ENCODE measurements at regions not wholly inside any gene's neighbourhood (a gene's known extent, or its start where the extent isn't known, plus 50 kb on each side); places are given as distances from the start of the nearest gene placed in this dataset.
"Not testable (repeated sequence)": the region's sequence is repeated elsewhere in the genome, so short reads cannot be mapped to it uniquely, and the experiment has no call there.

GRCh38 chr21:6043430-6044275 is 4477.7 kb upstream of the TPTE start:
- not testable (repeated sequence) for DNase-seq (ENCODE audit: low spot score); H3K4me3 ChIP-seq; H3K9me3 ChIP-seq

DNA sequence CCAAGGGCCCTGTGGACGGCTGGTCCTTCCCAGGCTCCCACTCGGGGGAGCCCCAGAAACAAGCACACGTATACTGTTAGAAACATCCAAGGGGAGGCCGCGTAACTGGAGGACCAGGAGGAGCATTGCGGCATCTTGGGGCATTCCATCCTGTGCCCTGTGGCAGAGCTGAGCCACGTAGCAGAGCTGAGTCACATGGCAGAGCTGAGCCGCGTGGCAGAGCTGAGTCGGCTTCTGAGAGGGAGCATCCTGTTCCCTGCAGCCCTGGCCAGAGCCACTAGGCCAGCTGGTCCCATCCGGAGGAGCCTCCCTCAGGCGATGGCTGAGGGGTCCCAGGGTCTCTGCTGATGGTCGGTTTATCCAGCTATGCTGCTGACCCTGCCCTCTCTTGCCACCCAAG is 4476.7 kb upstream of the TPTE start:
- not testable (repeated sequence) for H3K9me3 ChIP-seq; H3K36me3 ChIP-seq; H3K27me3 ChIP-seq; H3K27ac ChIP-seq; DNase-seq (ENCODE audit: low spot score); H3K4me1 ChIP-seq; H3K4me3 ChIP-seq

More at GRCh38 chr21:6043430-6044275, 4477.7 kb upstream of the TPTE start:
- not testable (repeated sequence) for H3K27me3 ChIP-seq, H3K27ac ChIP-seq, H3K4me1 ChIP-seq, H3K36me3 ChIP-seq

DNA sequence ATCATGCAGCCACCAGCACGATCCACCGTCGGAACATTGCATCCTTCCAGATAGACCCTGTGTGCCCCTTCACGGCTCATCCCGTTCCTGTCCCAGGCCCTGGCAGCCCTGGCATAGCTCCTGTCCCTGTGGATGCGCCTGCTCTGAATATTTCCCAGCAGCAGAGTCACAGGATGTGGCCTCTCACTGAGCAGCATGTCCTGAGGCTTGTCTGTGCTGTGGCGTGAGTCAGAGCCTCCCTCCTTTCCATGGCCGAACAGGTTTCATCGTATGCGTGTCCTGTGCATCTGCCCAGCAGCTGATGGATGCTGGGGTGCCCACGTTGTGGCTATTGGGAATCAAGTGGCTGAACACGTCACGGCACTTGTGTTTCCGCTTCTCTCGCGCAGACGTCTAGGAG is 4471.5 kb upstream of the TPTE start:
- H3K27ac ChIP-seq; H3K4me3 ChIP-seq; H3K36me3 ChIP-seq; H3K4me1 ChIP-seq; H3K9me3 ChIP-seq; DNase-seq (ENCODE audit: low spot score); H3K27me3 ChIP-seq: not testable (repeated sequence)

DNA sequence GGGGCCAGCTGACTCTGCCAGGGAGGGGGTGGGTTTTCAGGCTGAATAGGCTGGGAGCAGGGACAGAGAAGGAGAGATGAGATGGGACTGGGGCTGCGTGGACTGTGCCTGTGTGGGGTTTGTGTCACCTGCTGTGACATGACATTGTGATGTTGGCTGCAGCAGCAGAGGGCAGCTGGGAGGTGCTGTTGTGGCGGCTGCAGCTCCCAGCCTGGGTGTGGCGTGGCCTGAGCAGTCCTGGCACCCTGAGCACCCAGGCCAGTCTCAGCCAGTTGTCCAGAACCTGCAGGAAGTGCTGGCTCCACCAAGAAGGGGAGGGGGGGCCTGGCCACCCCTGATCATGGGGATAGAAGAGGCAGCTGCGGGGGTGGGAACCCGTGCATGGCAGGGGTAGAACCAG is 4469.3 kb upstream of the TPTE start:
- not testable (repeated sequence) for H3K36me3 ChIP-seq; H3K27me3 ChIP-seq; DNase-seq (ENCODE audit: low spot score); H3K27ac ChIP-seq; H3K9me3 ChIP-seq; H3K4me1 ChIP-seq; H3K4me3 ChIP-seq

DNA sequence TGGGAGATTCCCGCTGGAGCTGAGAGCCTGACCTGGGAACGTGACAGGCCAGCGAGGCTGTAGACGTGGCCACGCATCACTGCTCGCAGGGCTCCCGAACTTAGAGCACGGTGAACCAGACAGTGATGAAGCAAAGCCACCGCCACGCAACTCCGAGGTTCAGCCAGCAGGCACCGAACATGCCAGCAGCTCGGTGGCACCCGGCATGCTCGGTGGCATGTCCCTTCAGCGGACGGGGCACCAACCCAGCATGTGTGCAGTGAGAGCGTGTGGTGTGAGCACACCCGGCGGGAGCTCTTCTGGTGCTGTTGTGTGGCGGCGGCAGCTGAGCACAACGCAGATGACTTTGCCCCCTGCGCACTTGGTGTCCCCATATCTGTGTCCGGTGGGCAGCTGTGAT is 4468.2 kb upstream of the TPTE start:
- not testable (repeated sequence) for H3K27ac ChIP-seq; H3K9me3 ChIP-seq; H3K27me3 ChIP-seq; H3K36me3 ChIP-seq; DNase-seq (ENCODE audit: low spot score); H3K4me1 ChIP-seq; H3K4me3 ChIP-seq

DNA sequence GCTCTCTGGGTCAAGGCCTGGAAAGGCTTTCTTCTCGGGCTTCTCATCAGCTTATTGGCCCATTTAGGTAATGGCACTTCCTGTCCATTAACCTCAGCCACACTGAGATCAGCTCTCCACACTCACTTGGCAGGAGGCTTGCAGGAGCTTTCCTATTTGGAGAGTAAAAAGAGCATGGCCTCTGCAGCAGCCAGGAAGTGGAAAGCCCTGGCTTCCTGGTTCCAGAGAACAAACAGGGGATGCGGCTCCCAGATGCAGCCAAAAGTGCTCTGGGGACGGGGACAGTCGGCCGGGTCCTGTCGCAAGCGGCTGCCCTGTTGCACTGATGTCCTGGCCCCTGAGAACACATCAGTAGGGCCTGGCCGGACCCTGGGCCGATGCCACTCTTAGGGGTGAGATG is 4462.4 kb upstream of the TPTE start:
- not testable (repeated sequence) for H3K4me3 ChIP-seq; H3K27me3 ChIP-seq; H3K4me1 ChIP-seq; H3K9me3 ChIP-seq; DNase-seq (ENCODE audit: low spot score); H3K27ac ChIP-seq; H3K36me3 ChIP-seq

DNA sequence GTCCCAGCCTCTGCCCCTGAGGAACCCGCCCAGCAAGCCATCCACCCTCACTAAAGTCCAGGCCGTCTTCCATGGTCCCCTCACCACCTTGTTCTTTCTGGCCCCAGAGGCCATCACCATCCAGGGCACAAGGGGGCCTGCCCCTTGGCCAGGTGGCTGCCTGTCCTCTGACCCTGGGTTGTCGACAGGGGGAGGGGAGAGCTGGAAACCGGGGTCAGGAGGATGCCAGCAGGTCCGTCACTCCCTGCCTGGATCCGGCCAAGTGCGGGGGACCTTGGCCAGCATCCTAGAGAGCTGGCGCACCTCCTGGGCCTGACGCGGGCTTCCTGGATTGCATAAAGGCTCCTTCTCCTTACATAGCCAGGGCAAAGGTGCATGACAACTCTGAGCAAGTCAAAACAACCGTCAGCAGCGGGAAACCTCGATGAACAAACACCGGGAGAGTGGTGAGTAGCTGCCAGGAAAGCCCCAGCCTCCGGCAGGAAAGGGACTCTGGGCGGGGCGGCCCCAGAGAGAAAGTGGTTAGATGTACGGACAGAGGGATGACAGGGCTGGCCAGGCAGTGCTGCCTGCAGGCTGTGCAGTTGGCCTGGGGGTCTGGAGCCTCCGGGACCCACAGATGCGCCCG is 4461.2 kb upstream of the TPTE start:
- H3K9me3 ChIP-seq, H3K4me1 ChIP-seq, H3K36me3 ChIP-seq: not testable (repeated sequence)

GRCh38 chr21:6066320-6066985 is 4454.9 kb upstream of the TPTE start:
- not testable (repeated sequence) for H3K27ac ChIP-seq; H3K4me1 ChIP-seq; H3K4me3 ChIP-seq; H3K36me3 ChIP-seq; DNase-seq (ENCODE audit: low spot score); H3K9me3 ChIP-seq; H3K27me3 ChIP-seq

More for the DNA sequence above, 4461.2 kb upstream of the TPTE start:
- not testable (repeated sequence) for H3K4me3 ChIP-seq; H3K27me3 ChIP-seq; DNase-seq (ENCODE audit: low spot score); H3K27ac ChIP-seq

- DNase-seq (ENCODE audit: low spot score); H3K9me3 ChIP-seq; H3K36me3 ChIP-seq; H3K27ac ChIP-seq; H3K4me1 ChIP-seq; H3K27me3 ChIP-seq; H3K4me3 ChIP-seq: not testable (repeated sequence)
Observed at GRCh38 chr21:6068098-6068831, 4453.1 kb upstream of the TPTE start.

- H3K36me3 ChIP-seq; H3K9me3 ChIP-seq; DNase-seq (ENCODE audit: low spot score); H3K4me3 ChIP-seq; H3K27ac ChIP-seq; H3K27me3 ChIP-seq; H3K4me1 ChIP-seq: not testable (repeated sequence)
Observed at GRCh38 chr21:6070213-6070612, 4451.2 kb upstream of the TPTE start.

DNA sequence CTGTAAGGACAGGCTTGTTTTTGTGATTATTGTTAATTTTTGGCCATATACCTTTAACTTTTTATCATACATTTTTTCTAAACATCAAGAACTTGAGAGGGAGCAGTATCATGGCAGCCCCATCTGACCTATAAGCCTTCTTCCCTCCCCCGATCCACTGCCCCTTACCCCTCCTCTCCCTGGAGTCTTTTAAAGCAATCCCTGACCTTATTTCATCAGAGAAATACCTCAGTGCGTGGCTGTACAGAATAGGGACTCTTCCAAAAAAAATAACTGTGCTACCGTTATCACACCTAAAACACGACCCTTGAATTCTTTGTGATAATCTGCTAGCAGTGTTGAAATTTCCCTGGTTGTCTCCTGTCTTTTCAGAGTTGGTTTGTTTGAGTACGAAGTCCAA is 4448.7 kb upstream of the TPTE start:
- H3K4me1 ChIP-seq; H3K36me3 ChIP-seq; H3K4me3 ChIP-seq; H3K9me3 ChIP-seq; H3K27ac ChIP-seq; DNase-seq (ENCODE audit: low spot score); H3K27me3 ChIP-seq: not testable (repeated sequence)

DNA sequence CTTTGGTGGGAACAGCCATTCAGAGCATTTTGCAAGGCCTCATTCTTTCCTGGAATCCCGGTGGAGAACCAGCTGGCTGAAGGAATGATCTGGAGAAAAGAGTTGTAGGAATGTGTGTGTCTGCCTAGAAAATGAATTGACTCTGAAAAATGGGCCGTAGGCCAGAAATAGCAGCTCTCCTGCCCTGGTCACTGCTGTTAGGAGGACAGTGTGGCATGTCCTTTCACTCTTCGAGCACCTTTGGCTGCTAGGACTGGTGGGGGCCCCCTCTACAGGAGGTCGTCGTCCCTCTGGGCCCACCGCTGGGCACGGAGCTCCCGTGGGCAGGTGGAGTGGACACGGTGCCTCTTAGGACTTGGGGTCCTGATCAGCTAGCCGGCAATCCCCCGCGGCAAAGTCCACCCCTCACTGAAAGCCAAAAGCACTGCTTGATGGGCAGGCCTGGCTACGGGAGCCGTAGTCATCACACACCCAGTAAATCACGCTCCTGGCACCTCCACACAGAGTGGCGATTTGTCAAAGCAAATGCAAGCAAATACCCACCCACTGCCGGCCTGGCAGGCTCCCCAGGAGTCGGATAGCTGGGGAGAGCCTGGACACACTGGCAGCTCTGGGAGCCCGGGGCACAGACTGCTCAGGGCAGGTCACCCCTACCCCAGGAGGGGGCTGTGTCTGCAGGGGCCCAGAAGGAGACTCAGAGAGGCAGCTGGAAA is 4447.2 kb upstream of the TPTE start:
- DNase-seq (ENCODE audit: low spot score): not testable (repeated sequence)

GRCh38 chr21:6074935-6075334 is 4446.4 kb upstream of the TPTE start:
- H3K4me1 ChIP-seq; H3K4me3 ChIP-seq; H3K36me3 ChIP-seq; H3K27me3 ChIP-seq; H3K9me3 ChIP-seq; DNase-seq (ENCODE audit: low spot score); H3K27ac ChIP-seq: not testable (repeated sequence)

More for the DNA sequence above, 4447.2 kb upstream of the TPTE start:
- not testable (repeated sequence) for H3K27me3 ChIP-seq, H3K4me3 ChIP-seq, H3K9me3 ChIP-seq, H3K4me1 ChIP-seq, H3K27ac ChIP-seq, H3K36me3 ChIP-seq

DNA sequence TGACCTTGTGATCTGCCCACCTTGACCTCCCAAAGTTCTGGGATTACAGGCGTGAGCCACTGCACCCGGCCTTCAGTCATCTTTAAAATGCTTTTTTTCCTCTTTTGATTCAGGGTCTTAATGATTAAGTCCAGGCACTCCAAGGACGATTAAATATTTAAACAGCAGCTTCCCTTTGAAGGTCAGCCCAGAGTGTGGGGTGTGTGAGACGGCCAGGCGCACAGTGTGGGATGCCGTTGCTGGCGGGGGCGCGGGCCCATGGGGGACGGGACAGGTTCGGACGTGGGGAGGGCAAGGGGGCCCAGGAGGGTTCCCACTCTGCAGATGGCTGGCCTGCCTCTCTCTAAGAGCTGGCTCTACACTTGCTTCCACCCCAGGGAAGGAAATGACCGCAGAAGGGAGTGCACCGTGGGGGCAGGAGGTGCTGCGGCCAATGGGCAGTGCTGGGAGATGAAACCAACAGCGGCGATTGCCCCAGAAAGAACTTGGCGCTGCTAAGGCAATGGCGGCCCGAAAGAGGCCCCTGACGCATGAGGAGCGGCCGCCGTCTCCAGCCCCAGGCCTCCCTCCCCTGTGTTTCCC is 4445.7 kb upstream of the TPTE start:
- not testable (repeated sequence) for H3K36me3 ChIP-seq; DNase-seq (ENCODE audit: low spot score); H3K4me1 ChIP-seq; H3K27ac ChIP-seq; H3K4me3 ChIP-seq; H3K27me3 ChIP-seq; H3K9me3 ChIP-seq

All from right atrium auricular region (tissue), 2 donors.